A549 (cell line): ENCODE measurements at regions not wholly inside any gene's neighbourhood (a gene's known extent, or its start where the extent isn't known, plus 50 kb on each side); places are given as distances from the start of the nearest gene placed in this dataset.

Source experiments
- ATAC-seq, 2 experiments: fragments of 200-7000 bp in 1 of 2; fragments of >200 bp in 1 of 2; cut with Nextera tagmentation in 1 of 2; cut with Tn5 transposase in 1 of 2; 3 replicates each; pipeline versions ENCODE4 v1.8.0 to v1.9.1; 2018 to 2020; ENCODE audit warnings: mild to moderate bottlenecking in 1 of 2, moderate library complexity in 1 of 2
- CTCF ChIA-PET: fragments of 300-600 bp; sonication (Branson Sonifier 250); formaldehyde crosslinking; extraction: SDS; loops from one replicate; lab custom pipeline; 2021; ENCODE audit warnings: antibody characterized with exemption, inconsistent platforms; lab: Yijun Ruan, JAX
- POLR2A ChIA-PET: fragments of 350-600 bp; formaldehyde crosslinking; extraction: SDS; loops from one replicate; lab custom pipeline; 2021; ENCODE audit warnings: antibody characterized with exemption, inconsistent platforms; lab: Yijun Ruan, JAX
- DNase-seq, 2 experiments: peaks; one replicate each; pipeline versions ENCODE4 v3.0.0 to v3.0.0-alpha.2; 2011 to 2016; ENCODE audit warnings: low read depth in 1 of 2, low spot score in 1 of 2
- FAIRE-seq: peaks from 2 replicates; lab custom pipeline; 2011; peaks lifted over from hg19 to GRCh38; lab: Jason Lieb, UNC
- H3K27ac ChIP-seq, 2 experiments: fragments of >200 bp; sonication (Bioruptor Twin); formaldehyde crosslinking; 3 replicates each; pipeline ENCODE4 v1.5.1; 2016 to 2017
- H3K4me1 ChIP-seq: fragments of >200 bp; sonication (Bioruptor Twin); formaldehyde crosslinking; 3 replicates; pipeline ENCODE4 v1.6.1; 2016
- H3K4me2 ChIP-seq: fragments of >200 bp; sonication (Bioruptor Twin); formaldehyde crosslinking; 3 replicates; pipeline ENCODE4 v1.6.1; 2016
- H3K4me3 ChIP-seq: fragments of >200 bp; sonication (Bioruptor Twin); formaldehyde crosslinking; 3 replicates; pipeline ENCODE4 v1.5.1; 2016
- H3K9me3 ChIP-seq: fragments of >200 bp; sonication (Bioruptor Twin); formaldehyde crosslinking; 3 replicates; pipeline ENCODE4 v1.6.1; 2016
- EHF ChIP-seq: fragments of 250-450 bp; sonication (Bioruptor Pico); IDR thresholded peaks from 2 replicates; pipeline ENCODE4 v1.5.0; 2020; ENCODE audit warnings: mild to moderate bottlenecking
- EP300 ChIP-seq, 2 experiments: fragments of >200 bp; sonication (Bioruptor Twin); formaldehyde crosslinking; IDR thresholded peaks; 2 replicates in 1 of 2; 3 replicates in 1 of 2; pipeline ENCODE4 v1.6.1; 2016 to 2017
- FOSB ChIP-seq: fragments of 250-450 bp; sonication (Bioruptor Pico); IDR thresholded peaks from 2 replicates; pipeline ENCODE4 v1.5.0; 2020; ENCODE audit warnings: mild to moderate bottlenecking, moderate library complexity
- FOSL2 ChIP-seq, 2 experiments: fragments of 450-650 bp in 1 of 2; fragments of >200 bp in 1 of 2; sonication (Bioruptor Twin) in 1 of 2; formaldehyde crosslinking; IDR thresholded peaks; 2 replicates each; pipeline versions ENCODE4 v1.5.0 to v1.6.1; 2016 to 2020; ENCODE audit warnings: mild to moderate bottlenecking in 1 of 2, moderate library complexity in 1 of 2
- HMGXB4 ChIP-seq: fragments of 250-450 bp; sonication (Bioruptor Pico); IDR thresholded peaks from 2 replicates; pipeline ENCODE4 v1.5.0; 2021; ENCODE audit warnings: mild to moderate bottlenecking, moderate library complexity, borderline replicate concordance
- HOXB13 ChIP-seq: fragments of 250-450 bp; sonication (Bioruptor Pico); IDR thresholded peaks from 2 replicates; pipeline ENCODE4 v1.5.0; 2020; ENCODE audit warnings: low read depth, mild to moderate bottlenecking, moderate library complexity
- JUNB ChIP-seq: fragments of >200 bp; sonication (Bioruptor Twin); formaldehyde crosslinking; IDR thresholded peaks from 2 replicates; pipeline ENCODE4 v1.6.1; 2016
- MAFK ChIP-seq: fragments of 450-650 bp; IDR thresholded peaks from 2 replicates; pipeline ENCODE4 v1.6.1; 2014; ENCODE audit not compliant: partially characterized antibody
- MYC ChIP-seq: IDR thresholded peaks from 2 replicates; pipeline ENCODE4 v1.6.1; 2012; ENCODE audit warnings: mild to moderate bottlenecking, inconsistent platforms, low read length, improper control_type of control experiment, borderline replicate concordance
- NFE2L2 ChIP-seq: fragments of 150-350 bp; conservative IDR thresholded peaks from 2 replicates; pipeline ENCODE4 v1.6.1; 2014; ENCODE audit warnings: low read length
- NPAS2 ChIP-seq: fragments of 250-450 bp; sonication (Bioruptor Pico); IDR thresholded peaks from 2 replicates; pipeline ENCODE4 v1.8.0; 2022; ENCODE audit warnings: mild to moderate bottlenecking, moderate library complexity, borderline replicate concordance
- NR3C1 ChIP-seq: fragments of >200 bp; sonication (Bioruptor Twin); formaldehyde crosslinking; IDR thresholded peaks from 3 replicates; pipeline ENCODE4 v1.6.1; 2017
- PHF8 ChIP-seq: fragments of 200-600 bp; sonication (generic); IDR thresholded peaks from 2 replicates; pipeline ENCODE4 v1.6.1; 2016; ENCODE audit warnings: low read depth, mild to moderate bottlenecking, antibody characterized with exemption, moderate library complexity, borderline replicate concordance
- POLR2AphosphoS2 ChIP-seq: conservative IDR thresholded peaks from 2 replicates; pipeline ENCODE4 v1.6.1; 2012; ENCODE audit warnings: low read length, improper control_type of control experiment, inconsistent platforms
- RARB ChIP-seq: fragments of 250-450 bp; sonication (Bioruptor Pico); IDR thresholded peaks from 2 replicates; pipeline ENCODE4 v1.8.0; 2021; ENCODE audit warnings: mild to moderate bottlenecking, moderate library complexity
- SREBF2 ChIP-seq: fragments of 450-650 bp; IDR thresholded peaks from 2 replicates; pipeline ENCODE4 v1.6.1; 2014; ENCODE audit warnings: mild to moderate bottlenecking, moderate library complexity
- TFCP2L1 ChIP-seq: fragments of 250-450 bp; sonication (Bioruptor Pico); IDR thresholded peaks from 2 replicates; pipeline ENCODE4 v1.5.0; 2021; ENCODE audit warnings: mild to moderate bottlenecking
- USF2 ChIP-seq: fragments of 450-650 bp; IDR thresholded peaks from 2 replicates; pipeline ENCODE4 v1.6.1; 2014; ENCODE audit warnings: antibody characterized with exemption
- ZNF302 ChIP-seq: fragments of 250-450 bp; sonication (Bioruptor Pico); IDR thresholded peaks from 2 replicates; pipeline ENCODE4 v1.9.0; 2021; ENCODE audit warnings: inconsistent platforms, mild to moderate bottlenecking, moderate library complexity
- WGBS: methylation state at CpG from one replicate; pipeline ENCODE4 v1.1.6; 2017; ENCODE audit errors: missing lambda C conversion rate; 5-methylcytosine and 5-hydroxymethylcytosine counted together
- TF ChIP-seq, protein P1 (sequence below): fragments of >200 bp; sonication (Bioruptor Twin); formaldehyde crosslinking; IDR thresholded peaks from 3 replicates; pipeline ENCODE4 v1.5.1; 2016
- TF ChIP-seq, protein P2 (sequence below): IDR thresholded peaks from 2 replicates; pipeline ENCODE4 v1.6.1; 2012; ENCODE audit warnings: low read depth, borderline replicate concordance

DNA sequence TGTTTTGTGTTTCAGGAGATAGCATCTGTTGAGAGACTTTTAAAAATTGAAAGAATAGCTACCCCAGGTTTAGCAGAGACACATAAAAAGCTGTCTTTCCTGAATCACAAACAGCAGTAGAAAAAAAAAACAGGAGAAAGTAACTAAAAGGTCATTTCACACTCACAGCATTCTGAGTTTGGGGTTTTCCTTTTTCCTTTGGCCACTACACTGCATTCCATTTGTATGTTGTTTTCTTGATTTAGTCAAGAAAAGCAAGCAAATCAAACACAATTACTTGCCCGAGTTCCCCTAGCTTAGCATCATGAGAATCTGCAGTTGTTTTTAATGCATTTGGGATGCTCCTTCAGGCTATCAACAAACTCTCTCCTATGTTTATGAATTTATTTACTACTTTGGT lies 161.0 kb downstream of the KCTD12 start (continued):
- TF ChIP-seq NFE2L2 (no peak), MYC (no peak), NPAS2 (CRISPR knock-in tag) (no peak), POLR2AphosphoS2 (no peak)

GRCh38 chr13:76724421-76724820 lies 161.8 kb downstream of the KCTD12 start:
- FAIRE-seq, result no peak
- Histone ChIP-seq H3K27ac (no peak overlapping the region), H3K4me2 (no peak overlapping the region), H3K4me1 (no peaks in the 10 kb centered on the region), H3K4me3 (no peak overlapping the region), H3K9me3 (no peaks in the 10 kb centered on the region)
- WGBS, result 23% methylated on average over 2 of the region's 2 CpGs
- no peak for TF ChIP-seq NPAS2 (CRISPR knock-in tag)
- TF ChIP-seq, protein P1, sequence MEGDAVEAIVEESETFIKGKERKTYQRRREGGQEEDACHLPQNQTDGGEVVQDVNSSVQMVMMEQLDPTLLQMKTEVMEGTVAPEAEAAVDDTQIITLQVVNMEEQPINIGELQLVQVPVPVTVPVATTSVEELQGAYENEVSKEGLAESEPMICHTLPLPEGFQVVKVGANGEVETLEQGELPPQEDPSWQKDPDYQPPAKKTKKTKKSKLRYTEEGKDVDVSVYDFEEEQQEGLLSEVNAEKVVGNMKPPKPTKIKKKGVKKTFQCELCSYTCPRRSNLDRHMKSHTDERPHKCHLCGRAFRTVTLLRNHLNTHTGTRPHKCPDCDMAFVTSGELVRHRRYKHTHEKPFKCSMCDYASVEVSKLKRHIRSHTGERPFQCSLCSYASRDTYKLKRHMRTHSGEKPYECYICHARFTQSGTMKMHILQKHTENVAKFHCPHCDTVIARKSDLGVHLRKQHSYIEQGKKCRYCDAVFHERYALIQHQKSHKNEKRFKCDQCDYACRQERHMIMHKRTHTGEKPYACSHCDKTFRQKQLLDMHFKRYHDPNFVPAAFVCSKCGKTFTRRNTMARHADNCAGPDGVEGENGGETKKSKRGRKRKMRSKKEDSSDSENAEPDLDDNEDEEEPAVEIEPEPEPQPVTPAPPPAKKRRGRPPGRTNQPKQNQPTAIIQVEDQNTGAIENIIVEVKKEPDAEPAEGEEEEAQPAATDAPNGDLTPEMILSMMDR, result no peak
- TF ChIP-seq HMGXB4 (CRISPR knock-in tag), result no peak
- TF ChIP-seq RARB (CRISPR knock-in tag), result no peak
- no peak for TF ChIP-seq PHF8
- TF ChIP-seq EP300 (IDR thresholded peaks at IDR 0.05), result no peak
- no peak for TF ChIP-seq NFE2L2
- no peak for TF ChIP-seq USF2
- no peak for TF ChIP-seq FOSB (CRISPR knock-in tag)
- no peak for TF ChIP-seq TFCP2L1 (CRISPR knock-in tag)
- no peak for TF ChIP-seq NR3C1
- TF ChIP-seq EHF (CRISPR knock-in tag), result no peak
- no peak for TF ChIP-seq FOSL2 (IDR thresholded peaks at IDR 0.05)
- no peak for TF ChIP-seq FOSL2 (CRISPR knock-in tag; IDR thresholded peaks at IDR 0.05)
- no peak for TF ChIP-seq MAFK
- CTCF ChIA-PET, result no interaction called here
- ATAC-seq, result no peak
- no peak for DNase-seq
- POLR2A ChIA-PET, result no interaction called here

- no peak overlapping the region for H3K4me3 ChIP-seq
- H3K4me2 ChIP-seq, result no peak overlapping the region
- H3K27ac ChIP-seq, result no peak overlapping the region
- WGBS, result 59% methylated on average over 5 of the region's 5 CpGs
- H3K4me1 ChIP-seq, result no peaks in the 10 kb centered on the region
- no peak for TF ChIP-seq SREBF2
- no peak for TF ChIP-seq JUNB
- no peak for TF ChIP-seq ZNF302
- TF ChIP-seq, protein P2, sequence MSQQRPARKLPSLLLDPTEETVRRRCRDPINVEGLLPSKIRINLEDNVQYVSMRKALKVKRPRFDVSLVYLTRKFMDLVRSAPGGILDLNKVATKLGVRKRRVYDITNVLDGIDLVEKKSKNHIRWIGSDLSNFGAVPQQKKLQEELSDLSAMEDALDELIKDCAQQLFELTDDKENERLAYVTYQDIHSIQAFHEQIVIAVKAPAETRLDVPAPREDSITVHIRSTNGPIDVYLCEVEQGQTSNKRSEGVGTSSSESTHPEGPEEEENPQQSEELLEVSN, result no peak
- no peak for TF ChIP-seq HOXB13 (CRISPR knock-in tag)
- CTCF ChIA-PET, result no interaction called here
- H3K9me3 ChIP-seq, result no peaks in the 10 kb centered on the region
- ATAC-seq (no peak; a peak in 1 of 6 replicates), FAIRE-seq (no peak), DNase-seq (no peak)
- POLR2A ChIA-PET, result no interaction called here
These were observed 162.5 kb downstream of the KCTD12 start for GRCh38 chr13:76723551-76724232.
